GM19239 (cell line): ENCODE measurements at regions not wholly inside any gene's neighbourhood (a gene's known extent, or its start where the extent isn't known, plus 50 kb on each side); places are given as distances from the start of the nearest gene placed in this dataset.

Source experiments
- DNase-seq: peaks from one replicate; pipeline ENCODE4 v3.0.0; 2011; ENCODE audit warnings: low spot score; ENCODE audit not compliant: insufficient read length
- FAIRE-seq: peaks from 2 replicates; lab custom pipeline; 2011; peaks lifted over from hg19 to GRCh38; lab: Jason Lieb, UNC

DNA sequence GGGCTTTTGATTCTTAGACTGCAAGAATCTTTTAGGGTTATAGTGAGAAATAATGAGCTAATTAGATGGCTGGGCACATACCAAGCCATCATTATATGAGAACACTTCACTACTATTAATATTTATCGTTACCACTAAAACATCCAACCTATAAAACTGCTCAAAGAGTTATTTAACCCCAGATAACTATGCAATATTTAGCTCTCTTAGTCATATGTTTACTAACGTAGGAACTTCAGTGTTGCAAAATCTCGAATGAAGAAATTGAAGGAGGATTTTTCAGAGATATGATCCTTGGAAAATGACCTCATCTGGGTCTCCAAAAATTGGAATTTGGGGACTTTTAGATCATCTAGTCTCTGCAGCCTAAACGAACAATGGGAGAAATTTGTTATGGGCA is 265.0 kb upstream of the RPS6KA3 start:
- DNase-seq (no peak), FAIRE-seq (no peak)

DNA sequence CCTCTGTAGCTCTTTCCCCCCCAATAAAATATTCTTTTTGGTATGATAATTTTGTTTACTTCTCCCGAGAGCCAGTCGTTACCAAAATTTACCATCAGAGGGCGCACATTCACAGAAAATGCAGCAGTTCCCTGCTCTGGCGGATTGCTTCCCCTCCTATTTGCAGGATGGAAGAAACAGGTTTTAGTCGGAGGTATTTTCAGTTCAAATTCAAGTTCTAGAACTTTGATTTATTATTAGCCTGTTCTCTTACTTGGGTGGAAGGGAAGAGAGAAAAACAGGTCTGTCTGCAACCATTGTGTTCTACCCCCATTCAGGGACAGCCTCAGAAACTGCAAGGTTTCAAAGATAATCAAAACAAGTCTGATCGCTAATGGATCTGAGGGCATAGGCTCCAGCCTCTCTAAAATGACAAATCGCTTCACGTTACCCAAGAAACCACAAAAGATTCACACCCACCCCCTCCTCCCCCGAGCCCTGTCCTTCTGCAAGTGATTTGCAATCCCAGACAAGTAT is 263.8 kb upstream of the RPS6KA3 start:
- DNase-seq (no peak), FAIRE-seq (peak; percentile 99)

DNA sequence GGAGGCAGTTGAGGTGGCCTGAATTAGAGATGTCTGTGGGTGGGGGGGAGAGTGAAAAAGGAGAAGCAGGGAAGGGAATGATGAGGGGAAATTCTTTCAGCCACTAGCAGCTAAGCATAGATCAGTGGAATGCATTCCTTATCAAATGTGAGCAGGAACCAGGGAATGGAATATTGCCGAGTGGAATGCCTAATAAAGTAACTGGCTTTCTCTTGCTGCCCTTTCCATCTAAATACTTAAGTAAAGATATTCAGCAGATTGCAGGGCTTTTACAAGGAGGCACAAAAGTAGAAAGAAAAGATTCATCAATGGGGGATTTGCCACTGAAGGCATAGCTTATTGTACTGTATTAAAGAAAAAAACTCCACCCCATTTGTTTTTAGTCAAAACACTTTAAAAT is 263.0 kb upstream of the RPS6KA3 start:
- DNase-seq (no peak), FAIRE-seq (no peak)

DNA sequence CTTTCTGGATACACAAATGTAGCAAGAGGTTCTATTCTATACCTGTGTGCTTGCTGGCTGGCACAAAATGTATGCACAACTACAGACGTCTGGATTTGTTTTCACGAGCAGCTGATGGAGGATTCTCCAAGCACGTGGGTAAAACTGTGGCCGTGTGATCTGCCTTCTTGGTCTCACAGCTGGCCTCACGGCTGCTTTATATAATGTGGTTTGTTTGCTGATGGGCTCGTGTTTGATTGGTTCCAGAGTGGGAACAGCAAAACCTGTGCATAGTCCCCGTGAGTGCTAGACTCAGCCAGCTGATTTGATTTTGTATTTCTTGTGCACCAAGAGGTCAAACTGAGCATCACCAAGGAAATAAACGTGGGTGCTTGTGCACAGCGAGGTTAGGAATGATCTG is 262.6 kb upstream of the RPS6KA3 start:
- FAIRE-seq (no peak), DNase-seq (no peak)

DNA sequence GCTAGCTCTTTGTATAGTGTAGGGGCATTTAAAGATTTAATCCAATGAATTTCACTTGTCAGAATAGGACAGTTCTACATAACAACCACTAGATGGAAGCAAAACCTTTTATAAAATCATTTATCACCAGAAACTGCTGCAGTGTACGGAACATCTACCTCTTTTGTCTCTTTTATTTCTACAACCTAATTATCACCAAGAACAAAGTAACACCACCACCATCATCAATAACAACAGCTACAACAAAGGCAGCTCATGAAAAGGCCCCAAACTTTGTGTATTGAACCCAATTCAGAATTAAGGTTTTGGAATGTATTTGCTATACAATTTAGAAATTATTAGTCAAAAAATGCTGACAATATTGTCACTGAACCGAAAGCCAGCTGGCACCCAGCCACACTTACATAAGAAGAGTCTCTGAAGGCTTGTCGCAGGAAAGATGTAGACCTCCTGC is 260.9 kb upstream of the RPS6KA3 start:
- DNase-seq = no peak
- peak; percentile 60 for FAIRE-seq

DNA sequence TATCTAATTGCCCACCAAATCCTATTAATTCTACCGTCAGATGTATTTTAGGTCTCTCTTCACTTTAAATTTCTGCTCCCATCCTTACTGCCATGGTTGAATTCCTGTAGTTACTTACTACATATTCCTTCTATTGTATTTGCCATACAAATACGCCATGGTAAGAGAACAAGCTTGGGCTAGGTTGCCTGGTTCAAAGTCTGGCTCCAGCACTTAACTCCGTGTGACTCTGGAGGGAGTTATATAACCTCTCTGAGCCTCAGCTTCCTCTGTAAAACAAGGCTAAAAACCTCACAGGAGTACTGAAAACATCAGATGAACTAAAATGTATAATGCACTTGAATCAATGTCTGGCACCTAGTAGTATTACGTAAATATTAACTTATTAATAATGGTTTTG is 260.3 kb upstream of the RPS6KA3 start:
- no peak for FAIRE-seq
- no peak for DNase-seq

DNA sequence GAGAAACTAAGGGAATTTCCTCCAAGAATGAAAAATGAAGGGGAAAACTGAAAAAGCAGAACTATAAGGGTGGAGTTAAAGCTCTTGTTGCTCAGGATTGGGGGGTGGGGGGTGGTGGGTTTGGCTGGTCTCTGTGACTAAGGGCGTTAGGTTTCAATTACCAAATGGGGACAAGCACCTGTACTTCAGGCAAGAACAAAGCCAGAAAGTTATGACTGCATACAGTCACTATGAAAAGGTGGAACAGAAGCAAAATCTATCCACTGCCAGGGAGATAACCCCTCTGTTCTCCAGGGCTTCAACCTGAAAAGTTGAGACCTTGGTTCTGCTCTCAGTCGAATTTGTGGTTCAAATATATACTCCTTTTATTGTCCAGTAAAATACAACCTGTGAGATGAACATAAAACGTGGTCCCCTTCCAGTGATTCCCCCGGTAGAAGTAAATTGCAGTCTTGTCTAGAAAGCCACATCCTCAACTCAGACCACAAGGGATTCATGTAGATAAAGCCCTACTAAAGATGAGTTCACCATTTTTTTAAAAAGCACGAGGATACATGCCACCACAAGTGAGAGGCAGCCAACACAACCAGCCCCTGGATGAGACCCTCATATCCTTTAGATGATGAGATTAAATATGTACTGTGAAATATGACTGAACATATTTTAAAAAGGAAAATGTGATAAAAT is 257.1 kb upstream of the RPS6KA3 start:
- FAIRE-seq (no peak), DNase-seq (no peak)

DNA sequence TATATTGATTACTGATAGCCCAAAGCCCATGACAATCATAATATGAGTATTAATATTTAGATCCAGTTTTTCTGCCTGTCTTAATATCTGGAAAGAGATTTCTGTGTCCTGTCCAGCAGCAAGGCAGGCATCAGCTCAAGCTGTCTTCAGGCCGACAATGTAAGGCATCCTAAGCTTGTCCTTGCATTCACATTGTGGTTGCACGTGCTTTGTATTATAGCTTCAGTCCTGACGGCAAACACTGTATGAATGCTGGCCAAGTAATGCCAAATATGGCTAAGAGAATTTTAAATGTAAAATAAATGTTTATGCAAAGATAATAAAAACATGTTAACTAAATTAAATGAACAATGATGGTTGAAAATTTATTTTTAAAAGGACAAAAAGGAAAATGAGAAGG is 255.7 kb upstream of the RPS6KA3 start:
- FAIRE-seq = no peak
- DNase-seq = no peak

DNA sequence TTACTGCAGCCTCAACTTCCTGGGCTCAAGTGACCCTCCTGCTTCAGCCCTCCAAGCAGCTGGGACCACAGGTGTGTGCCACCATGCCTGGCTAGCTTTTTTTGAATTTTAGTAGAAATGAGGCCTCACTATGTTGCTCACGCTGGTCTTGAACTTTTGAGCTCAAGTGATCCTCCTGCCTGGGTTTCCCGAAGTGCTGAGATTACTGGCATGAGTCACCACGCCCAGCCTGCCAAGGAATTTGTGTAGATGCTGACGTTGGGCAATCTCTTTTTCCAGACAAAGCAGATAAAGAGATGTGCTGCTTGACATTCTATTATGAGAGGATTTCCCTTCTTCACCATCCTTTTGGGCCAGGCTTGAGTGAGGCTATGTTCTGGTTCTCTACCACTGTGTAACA is 254.5 kb upstream of the RPS6KA3 start:
- no peak for FAIRE-seq
- DNase-seq = no peak

DNA sequence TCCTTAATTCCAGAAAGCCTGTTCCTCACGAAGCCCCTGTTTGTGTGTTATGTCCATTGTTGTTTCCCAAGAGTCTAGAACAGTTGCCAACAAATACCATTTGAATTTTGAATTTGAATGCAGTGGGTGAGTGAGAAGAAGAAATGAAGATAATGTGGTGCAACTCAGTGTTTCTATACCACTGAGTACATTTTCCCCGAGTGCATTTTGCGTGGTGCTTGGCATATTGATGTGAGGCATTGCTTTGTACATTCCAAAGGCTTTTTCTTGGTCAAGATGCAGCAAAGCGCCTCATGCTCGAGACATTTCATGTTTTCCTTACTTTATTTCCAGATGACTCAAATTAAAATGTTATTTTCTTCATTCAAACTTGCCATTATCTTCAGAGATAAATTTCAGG is 253.1 kb upstream of the RPS6KA3 start:
- FAIRE-seq = no peak
- no peak for DNase-seq

DNA sequence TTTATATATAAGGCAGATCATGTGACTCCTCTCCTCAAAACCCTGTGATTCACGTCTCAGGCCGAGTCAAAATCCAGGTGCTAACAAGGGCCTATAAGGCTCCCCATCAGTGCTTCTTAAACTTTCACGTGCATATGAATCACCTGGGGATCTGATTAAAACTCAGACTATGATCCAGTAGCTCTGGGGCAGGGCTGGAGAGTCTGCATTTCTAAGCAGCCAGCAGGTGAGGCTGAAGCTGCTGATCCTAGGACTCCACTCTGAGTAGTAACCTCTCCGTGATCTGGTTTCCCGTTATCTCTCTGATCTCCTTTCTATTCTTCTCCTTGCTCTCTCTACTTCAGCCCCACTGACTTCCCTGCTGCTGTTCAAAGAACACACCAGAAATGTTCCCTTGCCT is 252.4 kb upstream of the RPS6KA3 start:
- DNase-seq (no peak), FAIRE-seq (no peak)

DNA sequence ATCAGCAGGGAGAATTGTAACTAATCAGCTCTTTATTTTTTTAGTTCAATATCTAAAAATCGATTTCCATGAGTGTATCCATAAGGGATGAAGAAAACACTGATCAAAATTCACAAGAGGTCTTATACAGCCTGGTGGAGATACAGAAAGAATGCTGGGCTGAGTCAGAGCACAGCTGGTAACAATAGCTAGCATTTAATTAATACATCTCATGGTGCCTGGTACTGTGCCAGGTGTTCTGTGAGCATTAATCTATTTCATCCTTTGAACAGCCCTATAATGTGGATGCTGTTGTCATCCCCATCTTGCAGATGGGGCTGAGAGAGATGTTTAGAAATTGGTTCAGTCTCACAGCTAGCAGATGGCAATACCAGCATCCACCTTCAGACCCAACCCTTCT is 250.9 kb upstream of the RPS6KA3 start:
- DNase-seq (no peak), FAIRE-seq (peak; percentile 45)

DNA sequence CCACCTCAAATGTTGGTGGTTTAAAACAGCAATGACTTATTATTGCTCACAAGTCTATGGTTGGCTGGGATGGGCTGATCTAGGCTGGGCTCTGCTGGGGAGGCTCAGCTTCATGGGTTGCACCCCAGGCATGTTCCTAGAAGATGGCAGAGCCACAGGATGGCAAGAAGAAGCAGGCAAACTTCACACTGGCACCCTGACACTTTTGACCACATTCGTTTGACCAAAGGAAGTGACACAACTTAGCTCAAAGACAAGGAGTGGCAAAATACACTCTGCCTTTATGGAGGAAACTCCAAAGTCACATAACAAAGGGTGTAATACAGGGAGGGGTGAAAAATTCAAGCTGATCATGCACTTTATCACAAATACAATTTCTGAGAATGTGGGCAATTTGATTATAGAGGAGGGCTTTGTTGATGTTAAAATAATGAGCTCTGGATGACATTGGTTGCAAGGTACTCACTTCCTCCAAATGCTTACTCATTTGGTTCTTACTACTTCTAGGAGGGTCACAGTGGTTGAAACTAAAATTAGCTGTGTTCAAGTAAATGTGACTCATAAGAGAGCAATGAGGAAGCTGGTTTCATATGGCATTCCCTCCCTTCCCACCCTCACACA is 249.2 kb upstream of the RPS6KA3 start:
- FAIRE-seq (peak; percentile 99), DNase-seq (no peak)

DNA sequence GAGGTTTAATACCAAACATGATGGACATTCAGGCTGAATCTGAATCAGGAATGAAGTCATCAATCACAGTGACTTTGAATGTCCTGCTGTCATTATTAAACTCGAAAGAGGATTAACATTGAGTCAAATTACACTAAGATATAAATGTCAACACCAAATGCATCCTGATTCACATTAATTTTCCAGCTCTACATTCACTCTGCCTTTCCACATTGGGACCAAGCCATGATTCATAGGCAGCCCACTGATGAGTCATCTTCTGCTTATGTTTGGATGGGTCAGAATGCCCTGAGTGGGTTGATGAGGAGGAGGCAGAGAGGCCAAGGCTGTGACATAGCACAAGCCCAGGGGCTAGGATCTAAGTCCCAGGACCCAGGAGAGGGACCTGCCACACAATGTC is 247.6 kb upstream of the RPS6KA3 start:
- FAIRE-seq (no peak), DNase-seq (no peak)

DNA sequence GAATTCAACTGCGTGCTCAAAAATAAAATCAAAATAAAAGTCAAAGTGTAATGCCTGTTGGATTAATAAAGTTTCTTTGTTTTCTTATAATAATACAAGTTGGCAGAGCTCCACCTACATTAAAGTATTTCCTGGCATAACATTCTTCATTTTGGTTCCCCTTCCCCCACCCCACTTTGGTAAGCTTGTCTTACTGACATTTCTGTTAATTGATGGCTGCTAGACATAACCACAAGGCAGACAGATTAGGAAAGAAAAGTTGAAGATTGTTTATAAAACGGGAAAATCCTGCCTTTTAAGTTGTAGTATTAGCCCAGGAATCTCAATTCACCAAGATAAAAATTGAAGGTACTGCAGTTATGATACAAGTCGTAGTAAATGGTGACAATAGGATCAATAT is 246.5 kb upstream of the RPS6KA3 start:
- FAIRE-seq (no peak), DNase-seq (no peak)

DNA sequence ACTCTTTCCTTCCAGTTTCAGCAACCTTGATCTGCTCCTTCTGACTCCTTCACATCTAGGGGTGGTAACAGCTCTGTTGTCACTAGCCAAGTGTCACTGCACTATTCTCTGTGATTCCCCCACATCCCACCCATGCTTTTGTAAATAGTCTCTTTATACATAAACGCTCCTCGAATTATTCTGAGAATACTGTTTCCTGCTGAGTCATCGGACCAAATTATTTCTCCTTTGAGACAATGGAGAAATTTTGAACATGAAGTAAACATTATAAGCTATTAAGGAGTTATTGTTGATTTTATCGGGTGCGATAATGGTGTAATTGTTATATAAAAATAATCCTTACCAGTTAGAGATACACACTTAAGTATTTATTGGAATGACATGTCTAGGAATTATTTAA is 245.1 kb upstream of the RPS6KA3 start:
- no peak for DNase-seq
- no peak for FAIRE-seq

DNA sequence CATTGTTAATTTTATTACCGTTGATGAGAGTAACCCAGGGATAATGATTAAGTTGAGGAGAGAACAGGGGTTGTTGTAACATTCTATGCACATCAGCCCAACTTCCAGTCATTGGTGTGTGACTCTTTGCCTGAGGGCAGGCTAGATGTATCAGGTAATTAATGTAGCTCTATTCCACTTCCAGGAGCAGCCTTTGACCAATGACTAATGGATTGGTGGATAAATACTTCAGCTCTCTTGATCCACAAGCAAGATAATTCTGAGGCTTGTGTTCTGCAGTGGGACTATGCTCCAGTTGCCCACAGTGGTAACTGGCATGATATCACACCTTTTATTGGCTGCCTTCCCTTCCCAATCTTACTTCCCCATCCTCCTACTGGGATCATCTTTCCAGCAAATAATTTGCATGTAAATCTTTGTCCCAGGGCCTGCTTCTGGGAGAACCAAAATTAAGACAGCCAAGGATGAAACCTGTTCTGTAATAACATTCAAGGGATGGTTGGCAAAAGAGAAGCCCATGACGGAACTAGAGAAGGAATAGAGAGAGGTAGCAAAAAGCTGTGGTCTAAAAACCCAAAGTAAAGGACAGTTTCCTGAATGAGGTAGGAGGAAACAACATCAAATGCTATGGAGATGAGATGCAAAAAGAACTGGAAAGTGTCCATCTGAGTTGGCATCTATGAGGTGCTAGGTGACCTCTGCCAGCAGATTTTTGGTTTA is 241.4 kb upstream of the RPS6KA3 start:
- FAIRE-seq = no peak
- no peak for DNase-seq

DNA sequence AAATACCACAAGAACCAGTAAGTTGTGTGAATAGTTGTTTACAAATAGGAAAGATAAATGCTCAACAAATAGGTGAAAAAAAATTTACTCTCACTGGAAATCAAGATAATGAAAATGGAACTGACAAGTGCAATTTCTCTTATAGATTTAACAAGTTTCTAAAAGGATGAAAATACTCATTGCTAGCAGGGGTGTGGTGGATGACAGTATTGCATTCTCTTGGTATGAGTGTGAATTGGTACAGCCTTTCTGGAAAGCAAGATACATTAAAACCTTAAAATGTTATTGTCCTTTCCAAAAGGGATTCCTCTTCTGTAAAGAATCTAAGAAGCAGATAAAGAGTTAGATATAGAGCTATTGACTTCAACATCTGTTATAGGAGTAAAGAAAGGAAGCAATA is 240.0 kb upstream of the RPS6KA3 start:
- no peak for FAIRE-seq
- no peak for DNase-seq

DNA sequence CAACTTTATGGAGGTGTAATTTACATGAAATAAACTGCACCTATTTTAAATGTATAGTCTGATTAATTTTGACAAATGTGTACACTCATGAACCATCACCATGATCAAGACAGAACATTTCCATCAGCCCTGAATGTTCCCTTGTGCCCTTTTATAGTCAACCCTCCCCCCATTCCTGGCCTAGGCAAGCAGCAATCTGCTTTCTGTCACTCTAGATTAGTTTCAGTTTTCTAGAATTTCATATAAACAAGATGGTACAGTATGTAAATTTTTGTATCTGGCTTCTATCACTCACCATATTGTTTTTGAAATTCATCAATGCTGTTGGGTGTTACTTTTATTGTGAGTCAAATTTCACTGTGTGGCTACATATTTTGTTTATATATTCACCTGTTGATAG is 234.2 kb upstream of the RPS6KA3 start:
- DNase-seq (no peak), FAIRE-seq (no peak)

DNA sequence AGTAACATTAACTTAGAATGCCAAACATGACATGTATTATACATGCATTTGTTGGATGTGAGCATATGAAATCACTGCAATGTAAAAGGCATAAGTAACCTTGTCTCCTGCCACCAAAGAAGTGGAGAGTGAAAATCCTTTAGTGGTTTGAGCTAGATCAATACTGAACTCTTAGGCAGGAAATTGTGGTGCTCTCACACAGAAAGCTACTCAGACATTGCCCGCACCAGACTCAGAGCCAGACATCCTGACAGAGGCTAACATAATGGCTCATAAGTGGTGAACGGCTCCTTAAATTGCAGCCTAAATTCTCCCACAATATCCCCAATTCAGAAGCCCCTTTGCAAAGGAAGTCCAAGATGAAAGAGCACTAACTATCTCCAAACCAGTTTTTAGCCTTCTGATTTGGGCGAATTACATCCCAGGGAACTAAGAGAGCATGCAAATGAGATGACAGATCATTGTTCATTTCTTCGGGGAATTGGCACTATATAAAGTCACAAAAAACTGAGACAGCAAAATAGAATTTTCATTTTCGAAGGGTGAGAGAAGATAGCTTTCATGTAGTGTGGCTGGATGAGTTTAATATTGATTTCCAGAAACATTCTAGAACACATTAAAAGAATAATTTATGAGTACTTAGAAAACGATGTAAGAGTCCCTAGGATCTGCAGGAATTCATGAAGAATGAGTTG is 233.6 kb upstream of the RPS6KA3 start:
- FAIRE-seq (peak; percentile 57), DNase-seq (no peak)

DNA sequence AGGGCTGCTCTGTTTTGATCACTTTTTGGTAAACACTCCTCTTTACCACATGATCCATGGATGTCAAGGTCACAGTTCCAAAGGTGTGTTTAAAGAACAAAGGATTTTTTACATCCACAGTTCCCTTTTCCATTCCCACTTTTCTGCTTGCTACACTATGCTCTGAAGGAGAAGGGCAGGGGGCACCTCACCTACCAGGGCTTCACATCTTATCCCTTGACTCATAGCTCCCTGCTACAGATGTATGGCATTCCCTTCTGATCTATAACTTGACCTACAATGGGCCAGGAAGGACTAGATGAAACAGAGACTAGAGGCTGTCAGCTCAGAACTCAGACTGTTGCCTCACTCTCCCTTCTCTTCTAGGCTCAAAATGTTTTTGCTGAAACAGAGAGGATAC is 233.1 kb upstream of the RPS6KA3 start:
- FAIRE-seq = no peak
- no peak for DNase-seq
